MM.1S (cell line): ENCODE measurements at regions not wholly inside any gene's neighbourhood (a gene's known extent, or its start where the extent isn't known, plus 50 kb on each side); places are given as distances from the start of the nearest gene placed in this dataset.

Experiments
- EZH2phosphoT487 ChIP-seq: fragments of 300-600 bp; sonication (generic); IDR thresholded peaks from 2 replicates; pipeline ENCODE4 v1.6.1; 2018; ENCODE audit warnings: antibody characterized with exemption, low read length
- TF ChIP-seq, protein P1 (sequence below): fragments of 300-600 bp; sonication (generic); IDR thresholded peaks from 2 replicates; pipeline ENCODE4 v1.5.1; 2016; ENCODE audit warnings: antibody characterized with exemption, low read length, mixed read lengths

DNA sequence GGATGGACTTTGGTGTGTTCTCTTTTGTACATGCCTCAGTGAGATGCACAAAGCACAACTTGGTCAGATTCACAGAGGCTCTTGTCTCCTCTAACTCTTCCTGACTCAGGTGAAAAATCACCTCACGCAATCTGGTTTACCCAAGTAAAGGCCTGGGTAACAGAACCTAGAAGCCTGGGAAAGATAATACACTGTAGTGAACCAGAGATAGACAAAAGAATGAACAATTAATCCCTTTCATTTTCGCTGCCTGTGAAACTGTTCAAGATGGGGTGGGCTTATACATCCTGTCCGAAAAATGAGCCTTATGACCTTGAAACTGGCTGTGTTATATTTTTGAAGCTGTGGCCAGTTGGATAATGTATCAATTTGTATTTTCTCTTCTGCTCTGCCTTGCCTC is 678.9 kb upstream of the TEX47 start:
- TF ChIP-seq, protein P1, sequence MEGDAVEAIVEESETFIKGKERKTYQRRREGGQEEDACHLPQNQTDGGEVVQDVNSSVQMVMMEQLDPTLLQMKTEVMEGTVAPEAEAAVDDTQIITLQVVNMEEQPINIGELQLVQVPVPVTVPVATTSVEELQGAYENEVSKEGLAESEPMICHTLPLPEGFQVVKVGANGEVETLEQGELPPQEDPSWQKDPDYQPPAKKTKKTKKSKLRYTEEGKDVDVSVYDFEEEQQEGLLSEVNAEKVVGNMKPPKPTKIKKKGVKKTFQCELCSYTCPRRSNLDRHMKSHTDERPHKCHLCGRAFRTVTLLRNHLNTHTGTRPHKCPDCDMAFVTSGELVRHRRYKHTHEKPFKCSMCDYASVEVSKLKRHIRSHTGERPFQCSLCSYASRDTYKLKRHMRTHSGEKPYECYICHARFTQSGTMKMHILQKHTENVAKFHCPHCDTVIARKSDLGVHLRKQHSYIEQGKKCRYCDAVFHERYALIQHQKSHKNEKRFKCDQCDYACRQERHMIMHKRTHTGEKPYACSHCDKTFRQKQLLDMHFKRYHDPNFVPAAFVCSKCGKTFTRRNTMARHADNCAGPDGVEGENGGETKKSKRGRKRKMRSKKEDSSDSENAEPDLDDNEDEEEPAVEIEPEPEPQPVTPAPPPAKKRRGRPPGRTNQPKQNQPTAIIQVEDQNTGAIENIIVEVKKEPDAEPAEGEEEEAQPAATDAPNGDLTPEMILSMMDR: no peak
- TF ChIP-seq EZH2phosphoT487: no peak
